NCI-H2107 treated with DMSO at 0.1 percent for 48 hours (cell line): ENCODE measurements at regions not wholly inside any gene's neighbourhood (a gene's known extent, or its start where the extent isn't known, plus 50 kb on each side); places are given as distances from the start of the nearest gene placed in this dataset.
A peak's percentile ranks its signal among the peaks of the same experiment; 100 is the strongest.
"Not testable (repeated sequence)": the region's sequence is repeated elsewhere in the genome, so short reads cannot be mapped to it uniquely, and the experiment has no call there.

Source experiments
- DNase-seq: peaks from one replicate; lab custom pipeline; 2025; ENCODE audit not compliant: unreplicated experiment; lab: John Stamatoyannopoulos, UW

DNA sequence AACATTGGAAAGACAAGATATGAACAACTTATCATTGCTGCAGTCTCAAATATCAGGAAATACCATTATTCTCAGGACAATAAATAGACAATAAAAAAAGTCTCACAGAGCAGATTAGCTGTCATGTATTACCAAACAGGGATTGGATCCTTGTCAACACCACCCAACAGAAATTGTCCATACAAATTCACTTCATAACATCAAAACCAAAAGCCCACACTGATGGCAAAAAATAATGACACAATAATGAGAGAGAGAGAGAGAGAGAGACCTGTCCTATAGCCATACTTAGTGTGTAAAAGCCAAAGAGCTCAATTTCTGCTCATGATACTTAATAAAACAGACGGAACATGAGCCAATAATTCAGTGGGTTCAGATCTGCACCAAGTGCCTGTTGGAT, 96.5 kb downstream of the PPIAL4G start:
- no peak for DNase-seq

DNA sequence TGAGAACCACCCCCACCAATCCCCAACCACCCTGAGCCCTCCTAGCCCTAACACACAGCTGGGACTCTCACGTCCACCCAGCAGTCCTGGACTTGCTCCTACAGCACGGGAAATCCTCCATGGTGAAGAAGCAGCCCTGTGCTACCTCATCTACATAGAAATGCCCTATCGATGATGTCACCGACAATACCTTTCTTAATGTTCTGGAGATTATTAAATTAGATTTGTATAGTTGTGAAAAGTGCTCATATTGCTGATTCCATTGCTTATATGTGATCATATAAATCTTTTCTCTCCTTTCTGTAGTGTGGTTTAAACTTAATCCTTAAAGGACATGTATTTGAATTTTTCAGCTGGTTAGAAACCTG, 97.1 kb downstream of the PPIAL4G start:
- not testable (repeated sequence) for DNase-seq

GRCh38 chr1:148385371-148386030, 97.6 kb downstream of the PPIAL4G start:
- no peak for DNase-seq

- no peak for DNase-seq
These were observed 99.1 kb downstream of the PPIAL4G start for GRCh38 chr1:148383966-148384365.

DNA sequence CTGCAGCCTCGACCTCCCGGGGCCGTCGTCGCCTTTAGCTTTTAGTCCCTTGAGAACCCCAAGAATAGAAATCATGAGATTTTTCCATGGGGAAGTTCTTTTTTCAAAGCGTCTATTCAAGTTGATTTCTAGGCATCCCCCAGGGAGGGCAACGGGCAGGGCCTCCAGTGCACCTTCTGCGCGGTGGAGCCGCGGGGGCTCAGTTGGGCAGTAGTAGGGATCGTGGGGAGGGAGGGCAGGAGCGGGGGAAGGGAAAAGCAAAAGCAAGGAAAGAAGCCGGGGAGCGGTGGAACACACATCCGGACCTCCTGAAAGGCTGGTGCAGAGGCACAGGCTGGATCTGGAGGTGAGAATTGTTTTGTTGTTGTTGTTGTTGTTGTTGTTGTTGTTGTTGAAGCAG, 103.4 kb downstream of the PPIAL4G start:
- DNase-seq = no peak

DNA sequence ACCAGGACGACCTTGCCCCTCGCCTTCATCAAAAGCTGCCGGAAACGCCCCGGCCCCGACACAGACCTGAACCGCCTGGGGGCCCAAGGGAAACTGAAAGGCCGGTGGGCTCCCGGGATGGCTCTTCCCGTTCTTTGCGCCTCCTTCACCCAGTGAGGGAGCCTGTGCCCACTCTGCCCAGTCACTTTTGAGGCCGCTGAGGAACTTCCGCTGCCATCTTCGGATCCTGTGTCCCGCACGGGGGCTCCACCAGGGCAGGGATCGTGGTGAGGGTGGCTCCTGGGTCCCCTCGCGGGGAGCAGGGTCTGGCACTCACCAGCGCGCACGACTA, 104.0 kb downstream of the PPIAL4G start:
- DNase-seq = no peak

- DNase-seq = not testable (repeated sequence)
These were observed 105.1 kb downstream of the PPIAL4G start for GRCh38 chr1:148377992-148378391.

DNA sequence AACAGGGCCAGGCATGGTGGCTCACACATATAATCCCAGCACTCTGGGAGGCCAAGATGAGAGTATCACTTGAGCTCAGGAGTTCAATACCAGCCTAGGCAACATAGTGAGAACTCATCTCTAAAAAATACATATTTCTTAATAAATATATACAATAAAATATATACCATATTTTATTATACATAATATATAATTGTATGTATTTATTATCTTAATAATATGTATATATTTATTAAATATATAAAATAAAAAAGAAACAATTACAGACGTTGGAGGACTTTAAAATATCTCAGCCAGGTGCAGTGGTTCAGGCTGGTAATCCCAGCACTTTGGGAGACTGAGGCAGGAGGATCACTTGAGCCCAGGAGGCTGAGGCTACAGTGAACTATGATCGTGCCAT, 106.1 kb downstream of the PPIAL4G start:
- DNase-seq = not testable (repeated sequence)

DNA sequence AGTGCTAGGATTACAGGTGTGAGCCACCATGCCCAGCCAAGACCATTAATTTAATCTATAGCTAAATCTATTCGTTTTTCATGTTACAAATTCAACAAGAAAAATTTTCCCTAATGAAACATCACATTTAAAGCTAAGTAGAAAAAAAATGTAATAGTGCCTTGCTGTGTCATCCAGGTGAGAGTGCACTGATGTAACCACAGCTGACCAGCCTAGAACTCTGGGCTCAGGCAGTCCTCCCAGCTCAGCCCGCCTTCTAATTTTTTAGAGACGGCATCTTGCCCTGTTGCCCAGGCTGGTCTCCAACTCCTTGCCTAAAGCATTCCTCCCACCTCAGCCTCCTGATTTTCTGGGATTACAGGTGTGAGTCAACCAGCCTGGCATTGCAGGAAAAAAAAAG, 109.0 kb downstream of the PPIAL4G start:
- no peak for DNase-seq

DNA sequence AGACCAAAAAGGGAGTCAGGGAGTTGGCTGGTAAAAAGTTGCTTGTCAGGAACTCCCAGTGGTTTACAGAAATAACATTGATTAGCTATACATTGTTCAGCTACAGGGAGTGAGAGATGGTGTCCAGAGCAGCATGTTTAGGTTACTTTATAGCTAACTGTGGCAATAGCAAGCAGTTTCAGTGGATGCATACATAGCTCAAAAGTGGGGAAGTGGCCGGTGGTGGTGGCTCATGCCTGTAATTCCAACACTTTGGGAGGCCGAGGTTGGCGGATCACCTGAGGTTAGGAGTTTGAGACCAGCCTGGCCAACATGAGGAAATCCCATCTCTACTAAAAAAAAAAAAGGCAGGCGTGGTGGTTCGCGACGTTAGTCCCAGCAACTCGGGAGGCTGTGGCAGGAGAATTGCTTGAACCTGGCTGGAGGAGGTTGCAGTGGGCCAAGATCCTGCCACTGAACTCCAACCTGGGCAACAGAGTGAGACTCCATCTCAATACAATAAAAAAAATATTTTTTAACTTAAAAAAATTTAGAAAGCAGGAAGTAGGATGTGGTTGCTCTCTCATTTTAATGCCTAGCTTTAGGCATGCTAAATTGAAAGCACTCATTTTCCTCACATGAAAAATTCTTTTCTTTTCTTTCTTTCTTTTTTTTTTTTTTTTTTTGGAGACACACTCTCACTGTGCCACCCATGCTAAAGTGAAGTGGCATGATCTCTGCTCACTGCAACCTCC, 109.7 kb downstream of the PPIAL4G start:
- no peak for DNase-seq

DNA sequence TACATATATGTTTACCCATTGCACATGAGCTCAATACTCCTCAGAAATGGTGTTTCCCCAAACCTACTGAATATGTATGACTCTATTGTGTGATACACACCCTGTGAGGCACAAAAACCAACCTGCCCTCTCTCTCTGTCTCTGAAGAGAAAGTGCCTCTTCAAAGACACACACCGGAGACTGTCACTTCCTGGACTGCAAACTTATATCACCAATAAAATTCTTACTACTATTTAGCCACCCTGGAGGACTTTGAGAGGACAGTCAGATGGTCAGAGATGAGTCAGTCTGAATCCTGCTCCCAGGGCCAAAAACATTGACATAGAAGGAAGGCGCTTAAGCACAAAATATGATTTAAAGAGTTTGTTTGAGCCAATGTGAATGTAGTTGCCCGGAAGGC, 110.4 kb downstream of the PPIAL4G start:
- no peak for DNase-seq

DNA sequence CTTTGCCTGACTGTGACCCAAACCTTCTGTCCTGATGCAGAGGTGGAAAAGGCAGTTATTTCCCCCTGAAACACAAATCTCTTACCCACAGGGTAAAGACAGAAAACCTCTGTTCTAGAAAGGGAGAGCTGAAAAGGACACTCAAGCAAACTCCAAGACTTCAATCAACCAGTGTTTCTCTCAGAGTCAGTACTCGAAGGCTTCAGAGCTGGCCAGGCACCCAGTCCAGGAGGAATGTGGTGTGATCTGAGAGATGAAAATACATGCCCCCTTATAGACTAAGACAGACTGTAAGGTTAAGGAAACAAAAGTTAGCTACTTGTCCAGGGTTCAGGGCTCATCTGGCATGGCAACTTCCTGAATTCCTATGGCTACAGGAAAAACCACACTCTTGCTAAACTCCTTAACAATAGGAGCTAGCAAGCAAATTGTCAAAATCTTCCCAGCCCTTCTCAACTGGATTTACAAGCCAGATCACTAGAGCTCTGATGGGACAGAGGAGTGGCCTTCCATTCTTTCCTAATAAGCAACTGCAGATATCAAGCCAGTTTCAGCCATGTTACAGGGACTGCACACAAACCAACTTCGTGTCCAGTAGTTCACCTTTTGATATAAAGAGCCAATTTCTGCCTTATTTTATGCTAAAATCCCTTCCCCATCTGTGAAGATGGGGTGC, 110.9 kb downstream of the PPIAL4G start:
- DNase-seq = not testable (repeated sequence)

DNA sequence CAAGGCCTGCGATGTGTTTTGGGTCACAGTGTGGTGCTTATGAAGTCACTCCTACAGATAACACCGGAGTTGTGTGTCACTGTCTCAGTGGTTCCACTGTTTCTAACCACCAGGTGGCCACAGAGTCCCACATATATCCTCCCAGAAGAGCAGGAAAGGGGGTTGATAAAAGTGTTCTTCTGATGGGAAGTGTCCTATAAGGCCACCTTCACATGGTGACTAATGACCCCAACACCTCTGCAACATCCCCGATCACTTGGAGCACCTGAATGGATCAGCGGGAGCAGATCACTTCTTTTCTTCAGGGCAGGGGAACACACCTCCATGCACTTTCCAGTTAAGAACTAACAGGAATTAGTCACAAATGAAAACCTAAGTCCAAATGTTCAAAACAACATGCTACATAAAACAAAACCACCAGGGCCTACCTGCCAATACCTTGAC, 111.5 kb downstream of the PPIAL4G start:
- peak; percentile 1 for DNase-seq

DNA sequence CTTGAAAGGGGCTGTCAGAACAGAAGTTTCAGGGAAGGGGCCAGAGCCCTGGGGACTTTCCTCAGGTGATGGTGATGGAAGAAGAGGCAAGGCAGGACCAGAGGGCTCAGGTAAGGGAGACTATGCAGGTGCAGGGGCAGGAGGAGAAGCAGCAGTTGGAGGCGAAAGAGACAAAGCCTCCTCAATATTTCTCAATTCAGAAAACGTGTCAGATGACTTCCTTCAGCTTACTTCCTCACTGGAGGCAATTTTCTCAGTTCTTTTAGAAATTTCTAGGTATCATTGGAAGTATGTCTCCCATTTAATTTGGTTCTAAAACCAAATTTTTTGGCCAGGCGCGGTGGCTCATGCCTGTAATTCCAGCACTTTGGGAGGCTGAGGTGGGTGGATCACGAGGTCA, 112.4 kb downstream of the PPIAL4G start:
- DNase-seq = not testable (repeated sequence)

GRCh38 chr1:148367596-148367995, 115.5 kb downstream of the PPIAL4G start:
- no peak for DNase-seq

- DNase-seq = not testable (repeated sequence)
These were observed 116.9 kb downstream of the PPIAL4G start for GRCh38 chr1:148366136-148366753.

DNA sequence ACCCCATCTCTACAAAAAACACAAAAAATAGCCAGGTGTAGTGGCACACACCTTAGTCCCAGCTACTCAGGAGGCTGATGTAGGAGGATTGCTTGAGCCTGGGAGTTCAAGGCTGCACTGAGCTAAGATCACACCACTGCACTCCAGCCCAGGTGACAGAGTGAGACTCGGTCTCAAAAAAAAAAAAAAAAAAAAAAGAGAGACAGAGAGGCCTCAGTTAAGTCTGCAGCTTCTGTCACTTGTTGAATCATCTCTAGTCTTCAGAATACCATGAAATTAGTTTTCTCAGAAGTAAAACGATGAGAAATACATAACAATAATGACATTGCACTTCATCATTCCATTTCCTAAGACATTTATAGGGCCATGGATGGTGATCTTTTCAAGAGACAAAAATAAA, 118.0 kb downstream of the PPIAL4G start:
- not testable (repeated sequence) for DNase-seq

DNA sequence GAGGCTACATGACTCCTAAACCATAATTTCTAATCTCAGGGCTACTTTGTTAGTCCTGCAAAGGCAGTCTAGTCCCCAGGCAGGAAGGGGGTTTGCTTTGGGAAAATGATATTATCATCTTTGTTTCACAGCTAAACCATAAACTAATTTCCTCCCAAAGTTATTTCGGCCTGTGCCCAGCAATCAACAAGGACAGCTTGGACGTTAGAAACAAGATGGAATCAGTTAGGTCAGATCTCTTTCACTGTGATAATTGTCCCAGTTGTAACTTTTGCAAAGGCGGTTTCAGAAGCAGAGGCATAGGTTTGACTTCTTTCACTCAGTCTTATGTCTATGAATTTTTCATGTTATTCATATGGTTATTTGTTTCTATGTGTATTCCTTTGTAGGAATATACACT, 119.1 kb downstream of the PPIAL4G start:
- DNase-seq = not testable (repeated sequence)

DNA sequence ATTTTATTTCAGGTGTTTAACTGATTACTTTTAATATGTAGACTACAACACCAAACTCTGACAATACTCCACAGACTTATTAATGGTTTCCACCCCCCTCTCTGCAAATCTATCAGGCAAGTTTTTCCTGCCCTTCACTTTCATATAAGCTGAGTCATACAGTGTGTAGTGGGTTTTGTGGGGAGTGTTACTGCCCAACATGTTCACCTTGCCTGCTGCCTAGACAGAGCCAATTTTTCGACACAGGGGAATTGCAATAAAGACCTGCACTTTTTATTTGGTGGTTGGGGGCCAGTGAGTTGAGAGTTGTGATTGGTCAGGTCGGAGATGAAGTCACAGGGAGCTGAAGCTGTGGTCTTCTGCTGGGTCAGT, 119.7 kb downstream of the PPIAL4G start:
- DNase-seq = no peak

GRCh38 chr1:148362626-148363438, 120.3 kb downstream of the PPIAL4G start:
- no peak for DNase-seq

DNA sequence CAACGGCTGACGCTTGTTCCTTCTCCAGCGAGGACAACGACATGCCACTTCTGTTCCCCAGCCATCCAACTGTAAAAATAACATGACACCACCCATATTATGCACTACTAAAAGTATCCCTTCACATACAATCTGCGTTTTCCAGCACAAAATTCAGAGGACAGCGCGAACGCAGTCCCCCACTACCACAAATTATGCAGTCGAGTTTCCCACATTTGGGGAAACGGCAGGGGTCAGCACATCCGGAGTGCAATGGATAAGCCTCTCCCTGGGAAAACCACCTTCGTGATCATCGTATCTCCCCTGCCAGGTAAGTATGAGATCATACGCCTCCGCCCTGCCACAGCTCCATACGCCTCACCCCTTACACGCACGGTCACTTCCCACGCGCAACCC, 120.9 kb downstream of the PPIAL4G start:
- DNase-seq = no peak
